Lung (tissue), 11 donors: ENCODE measurements at regions not wholly inside any gene's neighbourhood (a gene's known extent, or its start where the extent isn't known, plus 50 kb on each side); places are given as distances from the start of the nearest gene placed in this dataset.

Experiments used
- ATAC-seq: fragments of 200-7000 bp; cut with Tn5 transposase; one replicate; pipeline ENCODE4 v1.9.1; 2020; ENCODE audit warnings: moderate number of reproducible peaks; ENCODE audit not compliant: insufficient read depth, low FRiP score
- DNase-seq, 3 donors: peaks; one replicate each; pipeline ENCODE4 v3.0.0-alpha.2; 2013 to 2017
- H3K27ac ChIP-seq, 2 donors: one replicate each; pipeline ENCODE4 v1.5.1; 2013; ENCODE audit warnings: mild to moderate bottlenecking in 2 of 2, moderate library complexity in 2 of 2, control low read depth in 1 of 2, inconsistent platforms in 1 of 2, low read depth in 1 of 2, low read length in 1 of 2
- H3K27me3 ChIP-seq, 3 donors: one replicate each; pipeline ENCODE4 v1.5.1; 2013; ENCODE audit warnings: low read length in 2 of 3; ENCODE audit not compliant: control insufficient read depth in 3 of 3, insufficient read depth in 3 of 3
- H3K36me3 ChIP-seq, 4 donors: one replicate each; pipeline ENCODE4 v1.5.1; 2013; ENCODE audit warnings: low read length in 4 of 4, mild to moderate bottlenecking in 1 of 4, moderate library complexity in 1 of 4; ENCODE audit not compliant: control insufficient read depth in 4 of 4, insufficient read depth in 4 of 4
- H3K4me1 ChIP-seq, 5 donors: one replicate each; pipeline ENCODE4 v1.5.1; 2013; ENCODE audit warnings: low read length in 5 of 5, mild to moderate bottlenecking in 2 of 5, moderate library complexity in 1 of 5; ENCODE audit not compliant: control insufficient read depth in 5 of 5, insufficient read depth in 5 of 5
- H3K4me3 ChIP-seq: one replicate; pipeline ENCODE4 v1.5.1; 2013; ENCODE audit warnings: mild to moderate bottlenecking, control low read depth, moderate library complexity
- H3K9ac ChIP-seq, 2 donors: one replicate each; pipeline ENCODE4 v1.5.1; 2013; ENCODE audit warnings: low read length in 2 of 2, control low read depth in 1 of 2; ENCODE audit not compliant: insufficient read depth in 1 of 2
- H3K9me3 ChIP-seq, 4 donors: one replicate each; pipeline ENCODE4 v1.5.1; 2013; ENCODE audit warnings: low read length in 3 of 4, mild to moderate bottlenecking in 1 of 4, moderate library complexity in 1 of 4; ENCODE audit not compliant: control insufficient read depth in 4 of 4, insufficient read depth in 3 of 4
- CTCF ChIP-seq: IDR thresholded peaks from 2 replicates; pipeline ENCODE4 v1.5.1; 2012; ENCODE audit warnings: mild to moderate bottlenecking; ENCODE audit errors: control extremely low read depth, extremely low read depth
- WGBS, 2 donors: extraction: QIAGEN DNeasy Blood & Tissue Kit; methylation state at CpG; one replicate each; pipeline ENCODE4 v1.1.7; 2013; 5-methylcytosine and 5-hydroxymethylcytosine counted together
- donor health status: control.
- donor health status: control.
- donor health status: Bipolar disorder and iron deficiency.
- donor health status: healthy.
- donor health status: DM: yes; HTN: yes; CAD: no.

DNA sequence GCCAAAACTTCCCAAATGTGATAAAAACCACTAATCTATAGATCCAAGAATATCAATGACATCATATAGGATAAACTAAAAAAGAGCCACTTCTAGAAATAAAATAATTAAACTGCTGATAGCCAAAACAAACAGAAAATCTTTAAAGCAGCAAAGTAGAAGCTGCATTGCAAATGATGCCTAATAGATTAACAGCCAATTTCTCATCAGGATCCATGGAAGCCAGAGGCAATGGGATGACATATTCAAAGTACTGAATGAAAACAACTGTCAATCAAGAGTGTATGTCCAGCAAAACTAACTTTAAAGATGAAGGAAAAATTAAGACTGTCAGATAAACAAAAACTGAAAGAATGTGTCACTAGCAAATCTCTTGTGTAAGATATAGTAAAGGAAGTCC lies 224.8 kb downstream of the PSAT1 start:
- no peaks in the 10 kb centered on the region for H3K27me3 ChIP-seq
- no peaks in the 10 kb centered on the region for H3K36me3 ChIP-seq
- H3K4me1 ChIP-seq = no peaks in the 10 kb centered on the region
- H3K9me3 ChIP-seq = peaks cover 0 to 18% (median 7%) of the 10 kb centered on the region in 4 donors
- DNase-seq (no peak), ATAC-seq (no peak)
- TF ChIP-seq CTCF = no peak
- no peak overlapping the region for H3K27ac ChIP-seq
- H3K9ac ChIP-seq = no peak overlapping the region
- no peak overlapping the region for H3K4me3 ChIP-seq

GRCh38 chr9:78525986-78526560 lies 229.1 kb downstream of the PSAT1 start:
- no peak for DNase-seq
- no peak overlapping the region for H3K27ac ChIP-seq
- H3K4me1 ChIP-seq = no peaks in the 10 kb centered on the region
- no peaks in the 10 kb centered on the region for H3K36me3 ChIP-seq
- no peak overlapping the region for H3K4me3 ChIP-seq
- H3K9ac ChIP-seq = no peak overlapping the region
- peaks cover 0 to 13% (median 1%) of the 10 kb centered on the region in 4 donors for H3K9me3 ChIP-seq
- 88 to 90% methylated on average over 2 of the region's 2 CpGs for WGBS, 2 donors
- TF ChIP-seq CTCF = no peak
- ATAC-seq = no peak
- no peaks in the 10 kb centered on the region for H3K27me3 ChIP-seq

- Histone ChIP-seq H3K9me3 (no peaks in the 10 kb centered on the region), H3K4me3 (no peak overlapping the region), H3K36me3 (no peaks in the 10 kb centered on the region), H3K27ac (no peak overlapping the region), H3K9ac (no peak overlapping the region), H3K4me1 (no peaks in the 10 kb centered on the region), H3K27me3 (no peaks in the 10 kb centered on the region)
- DNase-seq (peak in 1 of 3 donors; percentile 12), ATAC-seq (no peak)
- no peak for TF ChIP-seq CTCF
- 75 to 88% methylated on average over 2 of the region's 2 CpGs for WGBS, 2 donors
Observed at GRCh38 chr9:78533500-78533899, 236.6 kb downstream of the PSAT1 start.

- H3K9ac ChIP-seq = no peak overlapping the region
- no peak for ATAC-seq
- no peak for DNase-seq
- H3K4me1 ChIP-seq = no peaks in the 10 kb centered on the region
- no peak overlapping the region for H3K4me3 ChIP-seq
- no peaks in the 10 kb centered on the region for H3K36me3 ChIP-seq
- H3K27ac ChIP-seq = no peak overlapping the region
- 83 to 89% methylated on average over 3 of the region's 3 CpGs for WGBS, 2 donors
- no peak for TF ChIP-seq CTCF
- no peaks in the 10 kb centered on the region for H3K27me3 ChIP-seq
- H3K9me3 ChIP-seq = no peaks in the 10 kb centered on the region
Observed at GRCh38 chr9:78539188-78539587, 242.3 kb downstream of the PSAT1 start.
